Ovary (tissue), 7 donors: ENCODE measurements at regions not wholly inside any gene's neighbourhood (a gene's known extent, or its start where the extent isn't known, plus 50 kb on each side); places are given as distances from the start of the nearest gene placed in this dataset.

ENCODE experiments used
- DNase-seq, 5 donors: peaks; one replicate each; pipeline ENCODE4 v3.0.0-alpha.2; 2019 to 2020
- H3K27ac ChIP-seq, 2 donors: fragments of 200-600 bp; one replicate each; pipeline versions ENCODE4 v1.5.1 to v1.8.0; 2019 to 2022
- H3K27me3 ChIP-seq: fragments of 200-600 bp; one replicate; pipeline ENCODE4 v1.8.0; 2022
- H3K36me3 ChIP-seq: fragments of 200-600 bp; sonication (generic); one replicate; pipeline ENCODE4 v1.5.1; 2019
- H3K4me1 ChIP-seq: one replicate; pipeline ENCODE4 v1.8.1; 2013; ENCODE audit warnings: mild to moderate bottlenecking, moderate library complexity; ENCODE audit not compliant: insufficient read depth
- H3K4me3 ChIP-seq: fragments of 200-600 bp; sonication (generic); one replicate; pipeline ENCODE4 v1.5.1; 2017
- H3K9me3 ChIP-seq, 2 donors: fragments of 200-600 bp in 1 of 2; sonication (generic) in 1 of 2; one replicate each; pipeline versions ENCODE4 v1.5.1 to v1.8.1; 2013 to 2019; ENCODE audit warnings: mild to moderate bottlenecking in 1 of 2, moderate library complexity in 1 of 2
- EP300 ChIP-seq: sonication (generic); formaldehyde crosslinking; IDR thresholded peaks from one replicate; pipeline ENCODE4 v1.6.1; 2017; ENCODE audit warnings: antibody characterized with exemption
- POLR2A ChIP-seq: fragments of 450-650 bp; IDR thresholded peaks from one replicate; pipeline ENCODE4 v1.6.1; 2017; ENCODE audit warnings: antibody characterized with exemption, mild to moderate bottlenecking, moderate library complexity
- WGBS, 3 donors: extraction: QIAGEN DNeasy Blood & Tissue Kit in 1 of 3; methylation state at CpG; one replicate each; pipeline versions ENCODE4 v1.1.5 to v1.1.7; 2013 to 2017; 5-methylcytosine and 5-hydroxymethylcytosine counted together
- intact Hi-C, 4 donors: fragments of 100-400 bp; cut with DNase I; formaldehyde crosslinking; loops; one replicate each; pipeline versions ENCODE4 v1.11.0 to v1.15.1; 2022 to 2023
- TF ChIP-seq, protein P1 (sequence below), 3 donors: fragments of 450-650 bp in 2 of 3; fragments of 200-600 bp in 1 of 3; IDR thresholded peaks; one replicate each; pipeline versions ENCODE4 v1.5.1 to v1.8.0; 2016 to 2022; ENCODE audit warnings: antibody characterized with exemption in 3 of 3, mild to moderate bottlenecking in 1 of 3
- donor health status: DM: no; HTN: no; CAD: no; lungs with moderate emphysema.
- donor health status: DM: no; HTN: no; CAD: no.
- donor health status: Bipolar disorder and iron deficiency.
- donor health status: DM: no; HTN: no; CAD: no.
- donor health status: DM: yes; HTN: yes; CAD: no.

DNA sequence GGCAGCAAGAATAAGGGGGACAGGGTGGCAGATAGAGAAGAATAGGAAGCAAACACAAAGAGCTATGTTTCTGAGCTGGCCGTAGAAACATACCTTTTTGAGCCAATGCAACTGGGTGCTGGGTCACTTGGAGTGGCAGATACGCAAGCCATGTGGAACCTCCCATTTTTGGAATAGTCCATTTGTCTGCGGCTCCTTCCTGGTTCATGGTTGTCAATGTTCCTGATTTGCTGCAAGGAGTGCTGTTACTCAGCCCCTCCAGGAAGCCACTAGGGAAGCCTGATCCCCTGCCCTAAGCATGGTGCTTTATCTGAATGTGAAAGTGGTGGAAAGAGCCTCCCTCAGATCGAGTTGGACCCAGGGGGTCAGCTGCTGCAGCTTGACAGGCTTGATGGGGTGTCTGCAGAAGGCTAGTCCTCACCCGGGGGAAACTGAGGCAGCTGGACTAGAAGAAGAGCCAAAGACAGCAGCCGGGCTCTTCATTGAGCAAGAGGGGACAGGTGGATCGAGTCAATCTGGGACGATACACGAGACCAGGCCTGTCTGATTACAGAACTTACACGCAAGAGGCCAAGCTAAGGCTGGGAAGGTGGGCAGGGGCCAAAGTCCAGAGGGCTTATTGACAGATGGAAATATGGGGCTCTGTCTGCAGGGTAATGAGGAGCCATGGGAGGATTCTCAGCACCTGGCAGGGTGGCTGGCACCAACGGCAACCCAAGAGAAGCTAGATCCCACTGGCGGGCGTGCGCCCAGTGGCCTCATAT, 57.4 kb upstream of the CTNNBL1 start:
- H3K27me3 ChIP-seq: no peaks in the 10 kb centered on the region
- peaks cover 0 to 3% of the 10 kb centered on the region in 2 donors for H3K9me3 ChIP-seq
- DNase-seq: no peak
- H3K36me3 ChIP-seq: no peaks in the 10 kb centered on the region
- TF ChIP-seq EP300: no peak
- no peak for TF ChIP-seq POLR2A
- TF ChIP-seq, protein P1, sequence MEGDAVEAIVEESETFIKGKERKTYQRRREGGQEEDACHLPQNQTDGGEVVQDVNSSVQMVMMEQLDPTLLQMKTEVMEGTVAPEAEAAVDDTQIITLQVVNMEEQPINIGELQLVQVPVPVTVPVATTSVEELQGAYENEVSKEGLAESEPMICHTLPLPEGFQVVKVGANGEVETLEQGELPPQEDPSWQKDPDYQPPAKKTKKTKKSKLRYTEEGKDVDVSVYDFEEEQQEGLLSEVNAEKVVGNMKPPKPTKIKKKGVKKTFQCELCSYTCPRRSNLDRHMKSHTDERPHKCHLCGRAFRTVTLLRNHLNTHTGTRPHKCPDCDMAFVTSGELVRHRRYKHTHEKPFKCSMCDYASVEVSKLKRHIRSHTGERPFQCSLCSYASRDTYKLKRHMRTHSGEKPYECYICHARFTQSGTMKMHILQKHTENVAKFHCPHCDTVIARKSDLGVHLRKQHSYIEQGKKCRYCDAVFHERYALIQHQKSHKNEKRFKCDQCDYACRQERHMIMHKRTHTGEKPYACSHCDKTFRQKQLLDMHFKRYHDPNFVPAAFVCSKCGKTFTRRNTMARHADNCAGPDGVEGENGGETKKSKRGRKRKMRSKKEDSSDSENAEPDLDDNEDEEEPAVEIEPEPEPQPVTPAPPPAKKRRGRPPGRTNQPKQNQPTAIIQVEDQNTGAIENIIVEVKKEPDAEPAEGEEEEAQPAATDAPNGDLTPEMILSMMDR (IDR thresholded peaks at IDR 0.05): no peak
- no peak overlapping the region for H3K27ac ChIP-seq
- H3K4me3 ChIP-seq: no peak overlapping the region
- WGBS, 3 donors: 73 to 81% (median 74%) methylated on average over 13 to 14 of the region's 14 CpGs
- intact Hi-C loops: no loop called here
- H3K4me1 ChIP-seq: no peaks in the 10 kb centered on the region

DNA sequence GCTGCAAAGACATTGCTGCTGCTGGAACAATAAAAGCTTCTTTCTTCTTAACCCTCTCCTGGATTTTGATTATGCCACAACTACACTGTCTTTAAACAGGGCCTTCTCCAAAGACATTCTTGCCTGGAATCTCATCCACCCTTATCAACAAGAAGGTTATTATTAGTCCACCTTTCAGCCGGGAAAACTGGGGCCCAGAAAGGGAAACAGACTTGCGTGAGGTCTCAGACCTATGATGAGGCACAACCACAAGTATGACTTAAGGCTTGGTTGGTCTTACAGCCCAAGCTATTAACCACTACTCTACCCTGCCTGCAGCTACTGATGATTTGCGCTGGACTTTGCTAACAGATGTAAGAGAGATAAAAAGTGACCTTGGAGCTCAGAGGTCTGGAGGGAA, 62.8 kb upstream of the CTNNBL1 start:
- intact Hi-C loops: no loop called here
- Histone ChIP-seq H3K27me3 (no peaks in the 10 kb centered on the region), H3K9me3 (peaks cover 0 to 3% of the 10 kb centered on the region in 2 donors), H3K36me3 (no peaks in the 10 kb centered on the region), H3K27ac (no peak overlapping the region), H3K4me1 (no peaks in the 10 kb centered on the region), H3K4me3 (no peak overlapping the region)
- no peak for DNase-seq
- no peak for TF ChIP-seq POLR2A
- TF ChIP-seq EP300: no peak
- TF ChIP-seq, protein P1 (IDR thresholded peaks at IDR 0.05): no peak
- WGBS, 3 donors: 27 to 36% (median 36%) methylated on average over 3 of the region's 3 CpGs

DNA sequence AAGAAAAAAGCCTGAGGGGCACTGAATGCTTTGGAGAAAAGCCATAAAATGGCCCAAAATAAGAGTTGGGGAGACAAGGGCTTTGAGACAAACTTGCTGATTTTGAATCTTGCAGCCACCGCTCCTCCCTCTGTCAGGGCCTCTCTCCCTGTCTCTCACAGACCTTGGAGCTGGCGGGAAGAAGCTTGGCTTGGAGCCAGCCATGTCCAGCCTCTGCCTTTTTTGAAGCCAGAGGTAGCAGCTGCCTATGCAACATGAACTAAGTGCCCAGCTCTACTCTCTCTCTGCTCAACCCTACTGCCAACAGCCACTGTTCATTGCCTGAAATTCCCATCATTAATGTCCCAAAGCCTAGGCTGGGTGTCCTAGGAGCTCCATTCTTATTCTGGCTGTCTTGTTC, 63.7 kb upstream of the CTNNBL1 start:
- TF ChIP-seq, protein P1 (IDR thresholded peaks at IDR 0.05): no peak
- TF ChIP-seq EP300 (no peak), POLR2A (no peak)
- Histone ChIP-seq H3K36me3 (no peaks in the 10 kb centered on the region), H3K27ac (no peak overlapping the region), H3K4me1 (no peaks in the 10 kb centered on the region), H3K9me3 (no peaks in the 10 kb centered on the region), H3K4me3 (no peak overlapping the region), H3K27me3 (no peaks in the 10 kb centered on the region)
- peak; percentile 11 to 36 (median 33) for DNase-seq
- 2 to 9% (median 9%) methylated on average over 2 of the region's 2 CpGs for WGBS, 3 donors
- intact Hi-C loops: no loop called here

- Histone ChIP-seq H3K9me3 (no peaks in the 10 kb centered on the region), H3K27me3 (no peaks in the 10 kb centered on the region), H3K27ac (no peak overlapping the region), H3K4me3 (no peak overlapping the region), H3K36me3 (no peaks in the 10 kb centered on the region), H3K4me1 (no peaks in the 10 kb centered on the region)
- intact Hi-C loops: no loop called here
- TF ChIP-seq POLR2A: no peak
- TF ChIP-seq, protein P1 (IDR thresholded peaks at IDR 0.05): no peak
- TF ChIP-seq EP300: no peak
- DNase-seq: no peak
Observed at GRCh38 chr20:37627767-37628130, 66.1 kb upstream of the CTNNBL1 start.
